HepG2 (cell line): ENCODE measurements at regions not wholly inside any gene's neighbourhood (a gene's known extent, or its start where the extent isn't known, plus 50 kb on each side); places are given as distances from the start of the nearest gene placed in this dataset.

Experiments used
- ATAC-seq: fragments of 200-7000 bp; cut with Tn5 transposase; 3 replicates; pipeline ENCODE4 v1.9.1; 2020; ENCODE audit warnings: mild to moderate bottlenecking, moderate library complexity
- BruUV-seq: library from RNA; stranded (reverse); fragments of 400-500 nt; replicated peaks from 2 replicates; lab custom pipeline; 2021; lab: Mats Ljungman, UMichigan
- CTCF ChIA-PET: fragments of 300-600 bp; formaldehyde crosslinking; extraction: SDS; loops from one replicate; lab custom pipeline; 2021; ENCODE audit warnings: low total read pairs, inconsistent platforms, low intra/inter-chr PET ratio; lab: Yijun Ruan, JAX
- POLR2A ChIA-PET: fragments of 350-600 bp; sonication (Branson Sonifier 250); formaldehyde crosslinking; loops from one replicate; lab custom pipeline; 2020; ENCODE audit warnings: antibody characterized with exemption, inconsistent platforms; lab: Yijun Ruan, JAX
- DNase-seq: peaks from one replicate; pipeline ENCODE4 v3.0.0-alpha.2; 2015; ENCODE audit warnings: low spot score
- FAIRE-seq: peaks from 3 replicates; lab custom pipeline; 2011; peaks lifted over from hg19 to GRCh38; lab: Jason Lieb, UNC
- H2AFZ ChIP-seq: one replicate; pipeline ENCODE4 v1.6.1; 2011; ENCODE audit warnings: low read length, inconsistent platforms
- H3K27ac ChIP-seq: fragments of 300-600 bp; 3 replicates; pipeline ENCODE4 v1.8.0; 2011; ENCODE audit warnings: mixed run types, mild to moderate bottlenecking, mixed read lengths, low read length, inconsistent platforms; ENCODE audit not compliant: insufficient read depth; ENCODE audit errors: extremely low read length
- H3K27me3 ChIP-seq, 2 experiments: fragments of 200-600 bp in 1 of 2; 2 replicates in 1 of 2; 3 replicates in 1 of 2; pipeline versions ENCODE4 v1.6.0 to v1.8.0; 2011; ENCODE audit warnings: low read length in 2 of 2, mild to moderate bottlenecking in 2 of 2, moderate library complexity in 2 of 2, inconsistent platforms in 1 of 2; ENCODE audit not compliant: insufficient read depth in 2 of 2, control insufficient read depth in 1 of 2
- H3K36me3 ChIP-seq, 2 experiments: fragments of 200-600 bp in 1 of 2; replicated peaks in 1 of 2; 2 replicates in 1 of 2; 3 replicates in 1 of 2; pipeline versions ENCODE4 v1.5.1 to v1.8.0; 2011; ENCODE audit warnings: low read length in 2 of 2, inconsistent platforms in 1 of 2; ENCODE audit not compliant: insufficient read depth in 2 of 2, control insufficient read depth in 1 of 2
- H3K4me1 ChIP-seq: 2 replicates; pipeline ENCODE4 v1.5.1; 2012; ENCODE audit warnings: low read length, inconsistent platforms; ENCODE audit not compliant: insufficient read depth
- H3K4me2 ChIP-seq: 2 replicates; pipeline ENCODE4 v1.6.0; 2011; ENCODE audit warnings: low read depth, low read length, inconsistent platforms
- H3K4me3 ChIP-seq, 3 experiments: fragments of 200-600 bp in 1 of 3; sonication (generic), shearing (Covaris generic) in 1 of 3; replicated peaks in 1 of 3; 2 replicates each; pipeline ENCODE4 v1.5.1; 2011 to 2016; ENCODE audit warnings: low read length in 3 of 3, inconsistent platforms in 2 of 3, low read depth in 2 of 3, mild to moderate bottlenecking in 2 of 3, control low read depth in 1 of 3, mixed read lengths in 1 of 3; ENCODE audit not compliant: insufficient read depth in 1 of 3
- H3K79me2 ChIP-seq: one replicate; pipeline ENCODE4 v1.6.1; 2011; ENCODE audit warnings: low read length, inconsistent platforms; ENCODE audit not compliant: insufficient read depth
- H3K9ac ChIP-seq: 2 replicates; pipeline ENCODE4 v1.6.0; 2011; ENCODE audit warnings: mild to moderate bottlenecking, low read depth, low read length, inconsistent platforms; ENCODE audit not compliant: insufficient read depth
- H3K9me3 ChIP-seq: 2 replicates; pipeline ENCODE4 v1.5.1; 2012; ENCODE audit warnings: mild to moderate bottlenecking, low read length
- H4K20me1 ChIP-seq: 2 replicates; pipeline ENCODE4 v1.6.0; 2011; ENCODE audit warnings: inconsistent platforms, mild to moderate bottlenecking, low read length, moderate library complexity; ENCODE audit not compliant: insufficient read depth
- AGO2 ChIP-seq: fragments of 200-400 bp; formaldehyde crosslinking; optimal IDR thresholded peaks from 2 replicates; pipeline ENCODE3; 2017; ENCODE audit warnings: mild to moderate bottlenecking, low read depth, low read length, moderate library complexity
- EP300 ChIP-seq, 3 experiments: sonication (generic) in 1 of 3; formaldehyde crosslinking in 1 of 3; IDR thresholded peaks; 2 replicates each; pipeline versions ENCODE4 v1.5.1 to v1.6.1; 2011 to 2020; ENCODE audit warnings: low read depth in 2 of 3, low read length in 2 of 3, borderline replicate concordance in 1 of 3, improper control_type of control experiment in 1 of 3, mild to moderate bottlenecking in 1 of 3, missing genetic modification reagents in 1 of 3, moderate library complexity in 1 of 3
- FOXA1 ChIP-seq, 2 experiments: fragments of 450-650 bp in 1 of 2; sonication (generic) in 1 of 2; formaldehyde crosslinking in 1 of 2; IDR thresholded peaks; 2 replicates each; pipeline versions ENCODE4 v1.4.0 to v1.6.1; 2016 to 2020; ENCODE audit warnings: missing genetic modification reagents in 1 of 2
- JARID2 ChIP-seq: sonication (generic); formaldehyde crosslinking; IDR thresholded peaks from 2 replicates; pipeline ENCODE4 v1.8.1; 2023; ENCODE audit warnings: missing genetic modification reagents, inconsistent platforms; ENCODE audit not compliant: insufficient replicate concordance
- MATR3 ChIP-seq: sonication (generic); formaldehyde crosslinking; IDR thresholded peaks from 2 replicates; pipeline ENCODE4 v1.4.0; 2020; ENCODE audit warnings: missing genetic modification reagents
- MLLT10 ChIP-seq: sonication (generic); formaldehyde crosslinking; IDR thresholded peaks from 2 replicates; pipeline ENCODE4 v1.4.0; 2020; ENCODE audit warnings: missing genetic modification reagents
- SMAD3 ChIP-seq: sonication (generic); formaldehyde crosslinking; IDR thresholded peaks from 2 replicates; pipeline ENCODE4 v1.4.0; 2020; ENCODE audit warnings: missing genetic modification reagents
- SMYD3 ChIP-seq: sonication (generic); formaldehyde crosslinking; IDR thresholded peaks from 2 replicates; pipeline ENCODE4 v1.8.1; 2023; ENCODE audit warnings: mild to moderate bottlenecking, missing genetic modification reagents
- SNAI1 ChIP-seq: sonication (generic); formaldehyde crosslinking; IDR thresholded peaks from 2 replicates; pipeline ENCODE4 v1.5.0; 2020; ENCODE audit warnings: mild to moderate bottlenecking, missing genetic modification reagents, borderline replicate concordance
- TOPORS ChIP-seq: sonication (generic); formaldehyde crosslinking; IDR thresholded peaks from 2 replicates; pipeline ENCODE4 v1.8.0; 2023; ENCODE audit warnings: mild to moderate bottlenecking, missing genetic modification reagents
- ZBTB25 ChIP-seq: IDR thresholded peaks from 2 replicates; pipeline ENCODE4 v1.6.1; 2018; ENCODE audit warnings: missing genetic modification reagents
- ZBTB34 ChIP-seq: sonication (generic); formaldehyde crosslinking; IDR thresholded peaks from 2 replicates; pipeline ENCODE4 v1.8.0; 2022; ENCODE audit warnings: mild to moderate bottlenecking, missing genetic modification reagents
- ZNF205 ChIP-seq: IDR thresholded peaks from 2 replicates; pipeline ENCODE4 v1.6.1; 2018; ENCODE audit warnings: missing biosample characterization, missing genetic modification reagents
- ZNF687 ChIP-seq: sonication (generic); formaldehyde crosslinking; IDR thresholded peaks from 2 replicates; pipeline ENCODE4 v1.5.1; 2020; ENCODE audit warnings: mild to moderate bottlenecking, missing genetic modification reagents, moderate library complexity
- ZNF777 ChIP-seq: sonication (generic); formaldehyde crosslinking; IDR thresholded peaks from 2 replicates; pipeline ENCODE4 v1.4.0; 2020; ENCODE audit warnings: missing genetic modification reagents
- WGBS: methylation state at CpG from one replicate; pipeline ENCODE4 v1.1.6; 2017; ENCODE audit warnings: low lambda C conversion rate; 5-methylcytosine and 5-hydroxymethylcytosine counted together
- in situ Hi-C: cut with HindIII; loops from 2 replicates; pipeline ENCODE4 v1.10.0; 2017; ENCODE audit warnings: low pct_unique_long_range_greater_than_20kb; ENCODE audit not compliant: extremely low pct_ligation_motif_present
- intact Hi-C: fragments of 100-400 bp; cut with micrococcal nuclease; formaldehyde crosslinking; loops from one replicate; pipeline ENCODE4 v1.10.0; 2022; ENCODE audit not compliant: unreplicated experiment

- in situ Hi-C loops (no loop called here), intact Hi-C loops (no loop called here)
- Histone ChIP-seq H4K20me1 (no peaks in the 10 kb centered on the region), H3K79me2 (no peaks in the 10 kb centered on the region), H3K9ac (no peak overlapping the region), H3K4me3 (no peak overlapping the region), H3K4me1 (peaks cover 9% of the 10 kb centered on the region), H2AFZ (no peak overlapping the region), H3K27me3 (no peaks in the 10 kb centered on the region), H3K27ac (no peak overlapping the region), H3K36me3 (no peaks in the 10 kb centered on the region), H3K9me3 (no peaks in the 10 kb centered on the region), H3K4me2 (no peak overlapping the region)
- no peak for FAIRE-seq
- BruUV-seq: no TSS peak
- no peak for ATAC-seq
- WGBS: 22% methylated on average over 1 of the region's 1 CpG
- POLR2A ChIA-PET: no interaction called here
- CTCF ChIA-PET: no interaction called here
- DNase-seq: no peak
- TF ChIP-seq SMAD3 (CRISPR knock-in tag) (no peak), SNAI1 (CRISPR knock-in tag) (no peak), ZBTB25 (no peak), JARID2 (no peak), FOXA1 (IDR thresholded peaks at IDR 0.05) (no peak), FOXA1 (CRISPR knock-in tag; IDR thresholded peaks at IDR 0.05) (no peak), ZBTB34 (CRISPR knock-in tag) (no peak), SMYD3 (CRISPR knock-in tag) (no peak), MLLT10 (no peak), ZNF687 (CRISPR knock-in tag) (no peak), EP300 (IDR thresholded peaks at IDR 0.05; ENCODE audit: low read depth in 2 of 2, low read length in 2 of 2) (no peak), EP300 (CRISPR knock-in tag; IDR thresholded peaks at IDR 0.05; ENCODE audit: borderline replicate concordance) (no peak), TOPORS (no peak), MATR3 (CRISPR knock-in tag) (no peak), ZNF777 (CRISPR knock-in tag) (no peak), AGO2 (no peak), ZNF205 (CRISPR knock-in tag) (no peak)
Observed at GRCh38 chr12:91356405-91356804, 173.8 kb upstream of the DCN start.
